Thyroid gland (tissue), 4 donors: ENCODE measurements at regions not wholly inside any gene's neighbourhood (a gene's known extent, or its start where the extent isn't known, plus 50 kb on each side); places are given as distances from the start of the nearest gene placed in this dataset.

Experiments used
- DNase-seq, 2 donors: peaks; one replicate each; pipeline ENCODE4 v3.0.0-alpha.2; 2019
- H3K27ac ChIP-seq, 3 donors: fragments of 200-600 bp; sonication (generic); 1 replicate in 2 of 3; 2 replicates in 1 of 3; pipeline ENCODE4 v1.5.1; 2016 to 2019; ENCODE audit warnings: mild to moderate bottlenecking in 1 of 3, moderate library complexity in 1 of 3
- H3K27me3 ChIP-seq: fragments of 200-600 bp; sonication (generic); one replicate; pipeline ENCODE4 v1.5.1; 2019
- H3K36me3 ChIP-seq, 2 donors: fragments of 200-600 bp; sonication (generic); one replicate each; pipeline ENCODE4 v1.5.1; 2016 to 2019
- H3K4me1 ChIP-seq, 2 donors: fragments of 200-600 bp; sonication (generic); one replicate each; pipeline ENCODE4 v1.5.1; 2017 to 2019
- H3K4me3 ChIP-seq, 3 donors: fragments of 200-600 bp; sonication (generic); replicated peaks in 1 of 3; 1 replicate in 2 of 3; 2 replicates in 1 of 3; pipeline ENCODE4 v1.5.1; 2016; ENCODE audit warnings: mild to moderate bottlenecking in 1 of 3
- H3K9me3 ChIP-seq: fragments of 200-600 bp; sonication (generic); one replicate; pipeline ENCODE4 v1.5.1; 2017
- CTCF ChIP-seq, 6 experiments: fragments of 200-600 bp in 3 of 6; fragments of 450-650 bp in 3 of 6; sonication (generic) in 3 of 6; IDR thresholded peaks; one replicate each; pipeline ENCODE4 v1.5.1; 2016 to 2019; ENCODE audit warnings: antibody characterized with exemption in 6 of 6, mild to moderate bottlenecking in 2 of 6, inconsistent platforms in 1 of 6, moderate library complexity in 1 of 6
- POLR2A ChIP-seq, 2 donors: fragments of 450-650 bp; IDR thresholded peaks; one replicate each; pipeline ENCODE4 v1.6.1; 2017; ENCODE audit warnings: antibody characterized with exemption in 2 of 2, mild to moderate bottlenecking in 2 of 2, moderate library complexity in 1 of 2
- WGBS, 2 donors: methylation state at CpG; one replicate each; pipeline ENCODE4 v1.1.5; 2017; 5-methylcytosine and 5-hydroxymethylcytosine counted together
- intact Hi-C: fragments of 100-400 bp; cut with DNase I; formaldehyde crosslinking; loops from one replicate; pipeline ENCODE4 v1.15.1; 2023

GRCh38 chr12:13676880-13677279 lies 304.5 kb downstream of the GRIN2B start:
- Histone ChIP-seq H3K4me3 (no peak overlapping the region), H3K36me3 (no peaks in the 10 kb centered on the region), H3K9me3 (no peaks in the 10 kb centered on the region), H3K27me3 (no peaks in the 10 kb centered on the region), H3K27ac (no peak overlapping the region), H3K4me1 (no peaks in the 10 kb centered on the region)
- 88 to 89% methylated on average over 1 of the region's 1 CpG for WGBS, 2 donors
- DNase-seq, result no peak
- intact Hi-C loops, result no loop called here
- TF ChIP-seq CTCF (IDR thresholded peaks at IDR 0.05), result no peak
- no peak for TF ChIP-seq POLR2A (IDR thresholded peaks at IDR 0.05)

GRCh38 chr12:13670285-13670866 lies 311.0 kb downstream of the GRIN2B start:
- intact Hi-C loops, result no loop called here
- Histone ChIP-seq H3K4me3 (no peak overlapping the region), H3K4me1 (no peaks in the 10 kb centered on the region), H3K9me3 (no peaks in the 10 kb centered on the region), H3K27me3 (no peaks in the 10 kb centered on the region), H3K36me3 (no peaks in the 10 kb centered on the region), H3K27ac (no peak overlapping the region)
- WGBS, 2 donors, result 7 to 24% methylated on average over 1 of the region's 1 CpG
- DNase-seq, result no peak
- TF ChIP-seq POLR2A (IDR thresholded peaks at IDR 0.05) (no peak), CTCF (IDR thresholded peaks at IDR 0.05) (no peak)

GRCh38 chr12:13668880-13669279 lies 312.5 kb downstream of the GRIN2B start:
- intact Hi-C loops, result no loop called here
- Histone ChIP-seq H3K27me3 (no peaks in the 10 kb centered on the region), H3K9me3 (no peaks in the 10 kb centered on the region), H3K36me3 (no peaks in the 10 kb centered on the region), H3K27ac (no peak overlapping the region), H3K4me1 (no peaks in the 10 kb centered on the region), H3K4me3 (no peak overlapping the region)
- WGBS, 2 donors, result 86 to 91% methylated on average over 3 of the region's 3 CpGs
- DNase-seq, result no peak
- TF ChIP-seq POLR2A (IDR thresholded peaks at IDR 0.05), result no peak
- TF ChIP-seq CTCF (IDR thresholded peaks at IDR 0.05), result no peak

- H3K9me3 ChIP-seq, result no peaks in the 10 kb centered on the region
- no peak for DNase-seq
- TF ChIP-seq POLR2A (IDR thresholded peaks at IDR 0.05), result no peak
- TF ChIP-seq CTCF (IDR thresholded peaks at IDR 0.05), result no peak
- H3K36me3 ChIP-seq, result no peaks in the 10 kb centered on the region
- no peaks in the 10 kb centered on the region for H3K27me3 ChIP-seq
- no peak overlapping the region for H3K4me3 ChIP-seq
- intact Hi-C loops, result no loop called here
- H3K4me1 ChIP-seq, result no peaks in the 10 kb centered on the region
- H3K27ac ChIP-seq, result no peak overlapping the region
- WGBS, 2 donors, result 75 to 81% methylated on average over 2 of the region's 2 CpGs
Measured at GRCh38 chr12:13666806-13667205, 314.6 kb downstream of the GRIN2B start.

GRCh38 chr12:13661005-13661887 lies 320.2 kb downstream of the GRIN2B start:
- Histone ChIP-seq H3K27me3 (no peaks in the 10 kb centered on the region), H3K36me3 (no peaks in the 10 kb centered on the region), H3K9me3 (no peaks in the 10 kb centered on the region), H3K4me1 (no peaks in the 10 kb centered on the region), H3K27ac (no peak overlapping the region), H3K4me3 (no peak overlapping the region)
- intact Hi-C loops, result loop anchor here (5.0 kb wide), 1 partner anchor 384 kb away; no protein-coding TSS in a partner anchor
- 41 to 44% methylated on average over 11 of the region's 11 CpGs for WGBS, 2 donors
- TF ChIP-seq POLR2A (IDR thresholded peaks at IDR 0.05) (no peak), CTCF (IDR thresholded peaks at IDR 0.05) (peak; percentile 45 to 90 (median 72))
- peak; percentile 44 to 56 for DNase-seq
